GM23248 (cell line): ENCODE measurements at regions not wholly inside any gene's neighbourhood (a gene's known extent, or its start where the extent isn't known, plus 50 kb on each side); places are given as distances from the start of the nearest gene placed in this dataset.

Experiments
- DNase-seq: peaks from one replicate; pipeline ENCODE4 v3.0.0-alpha.2; 2015
- H2AFZ ChIP-seq: fragments of 200-600 bp; sonication (generic); 2 replicates; pipeline ENCODE4 v1.6.1; 2016; ENCODE audit warnings: antibody characterized with exemption
- H3F3A ChIP-seq: fragments of 200-600 bp; sonication (generic); 2 replicates; pipeline ENCODE4 v1.6.1; 2016; ENCODE audit warnings: mild to moderate bottlenecking, antibody characterized with exemption, mixed run types; ENCODE audit not compliant: insufficient read depth
- H3K27ac ChIP-seq: fragments of 200-600 bp; sonication (generic); 2 replicates; pipeline ENCODE4 v1.5.1; 2016; ENCODE audit warnings: mild to moderate bottlenecking
- H3K27me3 ChIP-seq: fragments of 200-600 bp; sonication (generic); replicated peaks from 2 replicates; pipeline ENCODE4 v1.6.1; 2016; ENCODE audit warnings: mild to moderate bottlenecking; ENCODE audit not compliant: insufficient read depth
- H3K36me3 ChIP-seq: fragments of 200-600 bp; sonication (generic); 2 replicates; pipeline ENCODE4 v1.6.1; 2016; ENCODE audit warnings: low read depth, mild to moderate bottlenecking
- H3K4me1 ChIP-seq: fragments of 200-600 bp; sonication (generic); 2 replicates; pipeline ENCODE4 v1.6.1; 2016; ENCODE audit warnings: mild to moderate bottlenecking; ENCODE audit not compliant: insufficient read depth
- H3K4me2 ChIP-seq: fragments of 200-600 bp; sonication (generic); one replicate; pipeline ENCODE4 v1.6.1; 2016; ENCODE audit warnings: mild to moderate bottlenecking; ENCODE audit not compliant: unreplicated experiment
- H3K4me3 ChIP-seq: fragments of 200-600 bp; sonication (generic); 2 replicates; pipeline ENCODE4 v1.5.1; 2016; ENCODE audit warnings: mild to moderate bottlenecking
- H3K79me2 ChIP-seq: fragments of 200-600 bp; sonication (generic); 2 replicates; pipeline ENCODE4 v1.6.1; 2016; ENCODE audit warnings: mild to moderate bottlenecking; ENCODE audit not compliant: insufficient read depth
- H3K9ac ChIP-seq: fragments of 200-600 bp; sonication (generic); 2 replicates; pipeline ENCODE4 v1.6.1; 2016; ENCODE audit warnings: mild to moderate bottlenecking
- H3K9me2 ChIP-seq: fragments of 200-600 bp; sonication (generic); 2 replicates; pipeline ENCODE4 v1.6.1; 2016; ENCODE audit warnings: mixed run types, mild to moderate bottlenecking, moderate library complexity; ENCODE audit not compliant: insufficient read depth
- H3K9me3 ChIP-seq: fragments of 200-600 bp; sonication (generic); one replicate; pipeline ENCODE4 v1.6.1; 2017; ENCODE audit warnings: low read depth
- H4K20me1 ChIP-seq: fragments of 200-600 bp; sonication (generic); 2 replicates; pipeline ENCODE4 v1.6.0; 2016; ENCODE audit not compliant: insufficient read depth
- EZH2 ChIP-seq: fragments of 200-600 bp; sonication (generic); IDR thresholded peaks from 2 replicates; pipeline ENCODE4 v1.6.1; 2018; ENCODE audit warnings: antibody characterized with exemption, mild to moderate bottlenecking; ENCODE audit not compliant: insufficient read depth, poor library complexity, severe bottlenecking
- EZH2phosphoT487 ChIP-seq: fragments of 200-600 bp; sonication (generic); IDR thresholded peaks from 2 replicates; pipeline ENCODE4 v1.6.1; 2018; ENCODE audit warnings: antibody characterized with exemption, moderate library complexity, mild to moderate bottlenecking, low read depth; ENCODE audit not compliant: insufficient read depth
- WGBS, 2 experiments: methylation state at CpG; one replicate each; pipeline ENCODE4 v1.1.6; 2015 to 2017; ENCODE audit warnings: low lambda C conversion rate in 2 of 2, low coverage in 1 of 2; ENCODE audit errors: missing lambda C conversion rate in 2 of 2; 5-methylcytosine and 5-hydroxymethylcytosine counted together
- in situ Hi-C: fragments of 300-500 bp; cut with MboI; formaldehyde crosslinking; loops from 2 replicates; pipeline ENCODE4 v1.15.0; 2020

GRCh38 chr20:11981366-11981947 is 63.8 kb downstream of the BTBD3 start:
- Histone ChIP-seq H3K9ac (no peak overlapping the region), H3F3A (no peaks in the 10 kb centered on the region), H3K4me1 (no peaks in the 10 kb centered on the region), H3K9me3 (no peaks in the 10 kb centered on the region), H3K36me3 (no peaks in the 10 kb centered on the region), H3K4me3 (no peak overlapping the region), H3K4me2 (no peak overlapping the region), H4K20me1 (no peaks in the 10 kb centered on the region), H3K9me2 (no peaks in the 10 kb centered on the region), H3K27me3 (peaks cover 7% of the 10 kb centered on the region; the same call in 1 of the 2 replicates), H3K79me2 (no peaks in the 10 kb centered on the region), H2AFZ (no peak overlapping the region), H3K27ac (no peak overlapping the region)
- no peak for DNase-seq
- in situ Hi-C loops = no loop called here
- TF ChIP-seq EZH2 = no peak
- no peak for TF ChIP-seq EZH2phosphoT487
- 31% methylated on average over 4 of the region's 4 CpGs for WGBS, 2 experiments

GRCh38 chr20:11982289-11982954 is 64.7 kb downstream of the BTBD3 start:
- no peaks in the 10 kb centered on the region for H3K79me2 ChIP-seq
- peaks cover 13% of the 10 kb centered on the region; the same call in 1 of the 2 replicates for H3K27me3 ChIP-seq
- in situ Hi-C loops = no loop called here
- WGBS, 2 experiments = 20 to 23% methylated on average over 4 of the region's 4 CpGs
- no peaks in the 10 kb centered on the region for H3K36me3 ChIP-seq
- H3K27ac ChIP-seq = no peak overlapping the region
- no peak overlapping the region for H3K4me3 ChIP-seq
- H2AFZ ChIP-seq = no peak overlapping the region
- DNase-seq = no peak
- H3K9me2 ChIP-seq = no peaks in the 10 kb centered on the region
- H3K9ac ChIP-seq = no peak overlapping the region
- no peaks in the 10 kb centered on the region for H3K4me1 ChIP-seq
- no peaks in the 10 kb centered on the region for H3F3A ChIP-seq
- no peaks in the 10 kb centered on the region for H3K9me3 ChIP-seq
- no peak for TF ChIP-seq EZH2
- no peak for TF ChIP-seq EZH2phosphoT487
- no peak overlapping the region for H3K4me2 ChIP-seq
- no peaks in the 10 kb centered on the region for H4K20me1 ChIP-seq

GRCh38 chr20:11982955-11983470 is 65.3 kb downstream of the BTBD3 start:
- DNase-seq = no peak
- Histone ChIP-seq H3K27ac (no peak overlapping the region), H3K79me2 (no peaks in the 10 kb centered on the region), H2AFZ (no peak overlapping the region), H3K4me1 (no peaks in the 10 kb centered on the region), H3K9ac (no peak overlapping the region), H3K4me3 (no peak overlapping the region), H3K4me2 (no peak overlapping the region), H3K27me3 (peaks cover 13% of the 10 kb centered on the region; the same call in 1 of the 2 replicates), H3K9me3 (no peaks in the 10 kb centered on the region), H3F3A (no peaks in the 10 kb centered on the region), H3K9me2 (no peaks in the 10 kb centered on the region), H4K20me1 (no peaks in the 10 kb centered on the region), H3K36me3 (no peaks in the 10 kb centered on the region)
- TF ChIP-seq EZH2 (no peak), EZH2phosphoT487 (no peak)
- in situ Hi-C loops = no loop called here
- WGBS, 2 experiments = 25 to 27% methylated on average over 8 of the region's 8 CpGs

- no peaks in the 10 kb centered on the region for H3K36me3 ChIP-seq
- H4K20me1 ChIP-seq = no peaks in the 10 kb centered on the region
- no peak overlapping the region for H3K27ac ChIP-seq
- H3K79me2 ChIP-seq = no peaks in the 10 kb centered on the region
- H3K4me3 ChIP-seq = no peak overlapping the region
- no peaks in the 10 kb centered on the region for H3K4me1 ChIP-seq
- H2AFZ ChIP-seq = no peak overlapping the region
- no peaks in the 10 kb centered on the region for H3F3A ChIP-seq
- TF ChIP-seq EZH2phosphoT487 (no peak), EZH2 (no peak)
- no peak for DNase-seq
- H3K9me3 ChIP-seq = no peaks in the 10 kb centered on the region
- H3K9me2 ChIP-seq = no peaks in the 10 kb centered on the region
- peaks cover 14% of the 10 kb centered on the region; the same call in 1 of the 2 replicates for H3K27me3 ChIP-seq
- in situ Hi-C loops = no loop called here
- no peak overlapping the region for H3K9ac ChIP-seq
- H3K4me2 ChIP-seq = no peak overlapping the region
These were observed 69.3 kb downstream of the BTBD3 start for GRCh38 chr20:11986954-11987353.
